ENCODE measurements at regions not wholly inside any gene's neighbourhood (a gene's known extent, or its start where the extent isn't known, plus 50 kb on each side); places are given as distances from the start of the nearest gene placed in this dataset.

GRCh38 chr2:204336153-204336744, 209.0 kb upstream of the PARD3B start:
- DNase-seq = no peak

- no peak for DNase-seq
Observed at GRCh38 chr2:204337638-204338037, 207.6 kb upstream of the PARD3B start.

DNA sequence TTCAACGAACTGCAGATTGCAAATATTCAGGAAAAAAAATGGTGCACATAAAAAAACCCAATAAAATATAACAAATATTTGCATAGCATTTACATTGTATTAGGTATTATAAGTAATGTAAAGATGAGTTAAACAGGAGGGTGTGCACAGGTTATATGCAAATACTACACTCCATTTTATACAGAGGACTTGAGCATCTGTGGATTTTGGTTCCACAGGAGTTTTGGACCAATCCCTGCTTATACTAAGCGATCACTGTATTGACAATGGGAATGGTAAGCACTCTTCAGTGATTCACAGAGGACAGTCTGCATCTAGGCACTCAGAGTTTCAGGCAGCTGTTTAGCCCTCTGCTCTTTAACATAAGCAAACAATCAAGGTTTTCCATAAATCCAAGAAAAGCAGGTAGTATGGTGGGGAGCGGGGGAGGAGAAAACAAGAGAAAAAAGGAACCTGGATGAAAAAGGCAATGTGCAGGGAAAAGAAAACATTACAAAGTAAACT, 206.0 kb upstream of the PARD3B start:
- DNase-seq = no peak

GRCh38 chr2:204340511-204340910, 204.8 kb upstream of the PARD3B start:
- DNase-seq = no peak

GRCh38 chr2:204341887-204342276, 203.4 kb upstream of the PARD3B start:
- DNase-seq = no peak

DNA sequence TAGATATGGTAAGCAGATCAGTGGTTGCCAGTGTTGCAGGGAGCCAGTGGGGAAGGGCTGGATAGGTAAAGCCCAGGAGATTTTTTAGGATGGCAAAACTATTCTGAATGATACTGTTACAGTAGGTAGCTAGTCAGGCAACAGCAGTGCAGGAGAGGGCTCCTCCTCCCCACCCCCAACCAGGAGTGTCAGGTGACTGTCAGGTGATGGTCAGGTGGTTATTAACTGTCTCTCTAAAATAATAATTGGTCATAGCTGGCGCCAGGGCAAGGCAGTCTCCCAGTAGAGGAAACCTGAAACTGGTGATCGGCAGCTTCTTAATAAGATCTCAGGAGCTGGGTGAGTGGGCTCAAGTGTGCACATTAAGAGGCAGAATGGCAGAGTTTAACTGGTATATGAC, 201.6 kb upstream of the PARD3B start:
- no peak for DNase-seq

DNA sequence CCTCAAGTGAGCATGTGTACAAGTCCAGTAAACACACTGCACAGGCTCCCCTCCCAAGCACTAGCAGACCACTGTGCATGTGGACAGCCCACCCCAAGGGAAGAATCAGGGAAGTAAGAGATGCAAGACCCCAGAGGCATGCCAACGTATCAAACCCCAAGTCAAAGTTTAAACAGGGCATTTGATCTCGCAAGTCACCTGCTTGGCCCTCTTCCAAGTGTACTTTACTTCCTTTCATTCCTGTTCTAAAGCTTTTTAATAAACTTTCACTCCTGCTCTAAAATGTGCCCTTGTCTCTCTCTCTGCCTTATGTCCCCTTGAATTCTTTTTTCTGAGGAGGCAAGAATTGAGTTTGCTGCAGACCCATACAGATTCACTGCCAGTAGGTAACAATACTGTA, 201.2 kb upstream of the PARD3B start:
- DNase-seq = no peak

GRCh38 chr2:204346906-204347305, 198.4 kb upstream of the PARD3B start:
- no peak for DNase-seq

DNA sequence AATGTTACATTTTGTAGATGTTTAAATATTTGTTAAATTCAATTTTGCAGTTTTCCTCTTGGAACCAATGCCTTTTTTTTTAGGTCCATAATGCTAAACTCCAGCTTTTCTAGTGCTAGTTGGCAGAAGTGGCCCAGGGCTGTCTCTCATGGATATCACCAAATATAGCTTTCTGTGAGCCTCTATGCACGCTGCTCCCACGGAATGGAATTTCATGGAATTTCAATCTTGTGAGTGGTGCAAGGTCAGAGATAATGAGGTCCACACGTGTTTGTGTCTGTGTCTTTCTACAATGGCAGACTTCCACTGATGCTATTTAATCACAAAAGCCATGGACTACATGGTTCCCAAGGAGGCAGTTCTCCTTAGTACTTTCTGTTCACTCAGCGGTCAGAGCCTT, 191.5 kb upstream of the PARD3B start:
- no peak for DNase-seq

DNA sequence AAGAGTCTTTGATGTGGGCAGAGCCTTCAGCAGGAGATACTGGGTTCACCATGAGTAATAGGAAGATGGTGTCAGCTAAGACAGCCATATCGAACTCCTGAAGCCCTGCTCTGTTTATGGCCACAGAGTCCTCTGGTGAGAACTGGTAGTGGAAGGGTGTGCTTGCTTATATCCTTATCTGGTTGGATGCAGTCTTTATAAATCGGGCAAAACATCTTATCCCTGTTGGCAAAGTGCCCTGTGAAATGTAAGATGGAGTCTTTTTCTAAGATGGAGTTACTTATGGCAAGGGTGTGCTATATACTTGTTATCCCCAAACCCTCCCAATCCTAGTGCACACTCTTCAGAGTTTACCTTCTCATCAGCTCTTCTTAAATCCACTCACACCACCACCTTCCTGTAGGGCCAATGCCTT, 190.8 kb upstream of the PARD3B start:
- DNase-seq = no peak

- no peak for DNase-seq
Observed at GRCh38 chr2:204355688-204356087, 189.6 kb upstream of the PARD3B start.

- DNase-seq = no peak
Observed at GRCh38 chr2:204356151-204356641, 189.1 kb upstream of the PARD3B start.

GRCh38 chr2:204357286-204357685, 188.0 kb upstream of the PARD3B start:
- DNase-seq = no peak

DNA sequence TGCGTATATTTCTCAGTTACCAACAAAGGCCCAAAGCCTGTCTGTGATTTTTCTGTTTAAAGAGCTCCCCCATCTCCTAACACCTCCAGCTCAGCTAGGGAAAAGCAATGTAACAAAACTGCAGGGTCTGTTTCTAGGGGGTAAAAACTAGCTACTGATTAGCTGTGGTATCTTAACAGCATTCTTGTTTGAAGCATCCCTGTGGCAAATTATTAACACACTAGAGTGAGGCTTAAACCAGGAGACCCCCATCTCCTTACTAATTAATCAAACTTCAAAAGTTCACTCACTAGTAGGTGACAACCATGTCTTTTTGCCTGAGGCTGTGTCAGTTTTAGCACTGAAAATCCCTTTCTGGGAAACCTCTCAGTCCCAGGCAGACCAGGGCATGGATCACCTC, 186.2 kb upstream of the PARD3B start:
- no peak for DNase-seq

GRCh38 chr2:204360218-204361007, 184.9 kb upstream of the PARD3B start:
- DNase-seq = peak; percentile 0 to 6

- no peak for DNase-seq
Observed at GRCh38 chr2:204361738-204362137, 183.5 kb upstream of the PARD3B start.

GRCh38 chr2:204362581-204362980, 182.7 kb upstream of the PARD3B start:
- no peak for DNase-seq

- no peak for DNase-seq
Observed at GRCh38 chr2:204363513-204363912, 181.8 kb upstream of the PARD3B start.

DNA sequence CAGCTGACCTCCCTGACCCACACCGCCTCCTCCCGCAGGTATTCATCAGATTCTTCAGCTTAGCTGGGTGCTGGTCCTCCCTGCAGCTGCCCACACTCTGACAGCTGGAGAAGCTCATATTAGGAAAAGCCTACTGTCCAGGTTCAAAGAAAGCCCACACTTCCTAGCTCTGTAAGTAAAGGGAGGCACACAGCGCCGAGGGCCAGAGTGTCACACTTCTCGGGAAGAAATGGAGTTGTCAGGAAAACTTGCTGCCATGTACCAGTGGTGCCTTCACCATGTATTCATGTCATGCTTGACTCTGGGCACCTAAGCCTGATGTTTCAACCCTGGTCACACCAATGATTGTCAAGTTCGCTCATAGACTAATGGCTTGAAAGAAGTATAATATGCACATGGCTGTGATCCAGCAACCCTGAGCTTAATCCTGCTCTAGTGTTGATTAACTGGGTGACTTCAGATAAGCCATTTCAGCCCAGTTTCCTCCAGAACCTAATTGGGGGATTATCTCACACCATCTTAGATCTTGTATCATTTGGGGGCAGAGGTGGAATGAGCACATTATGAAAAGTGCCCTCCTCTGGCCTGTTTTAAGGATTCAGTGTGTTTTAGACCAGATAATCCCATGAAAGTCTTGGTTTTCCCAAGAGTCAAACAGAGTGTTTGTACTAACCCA, 180.3 kb upstream of the PARD3B start:
- no peak for DNase-seq

GRCh38 chr2:204365811-204366210, 179.5 kb upstream of the PARD3B start:
- no peak for DNase-seq

GRCh38 chr2:204367466-204367865, 177.8 kb upstream of the PARD3B start:
- no peak for DNase-seq

DNA sequence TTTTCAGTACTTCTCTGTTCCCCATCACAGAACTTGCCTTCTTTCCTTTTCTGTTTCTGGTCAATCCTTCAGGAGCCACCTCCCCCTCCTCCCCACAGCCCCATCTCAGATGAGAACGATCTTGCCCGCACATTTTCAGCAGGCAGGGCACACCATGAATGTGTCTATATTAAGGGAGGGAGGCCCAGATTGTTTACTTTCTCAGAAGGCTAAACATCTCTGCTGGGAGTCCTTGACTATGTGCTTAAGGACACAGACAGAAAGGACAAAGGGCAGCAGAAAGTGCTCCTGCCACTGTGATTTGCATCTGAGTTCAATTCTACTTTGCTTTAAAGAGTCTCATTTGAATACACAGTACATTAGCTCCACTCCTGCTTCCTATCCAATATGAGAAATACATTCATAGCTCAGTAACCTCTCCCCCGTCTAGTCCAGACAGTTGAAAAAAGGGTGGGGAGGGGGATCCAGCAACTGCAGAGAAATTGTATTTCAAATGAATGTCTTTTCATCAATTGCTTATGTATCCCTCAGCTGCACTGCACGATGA, 175.0 kb upstream of the PARD3B start:
- DNase-seq = no peak

GRCh38 chr2:204373942-204374341, 171.3 kb upstream of the PARD3B start:
- DNase-seq = no peak
